Tibial artery (tissue), 4 donors: ENCODE measurements at regions not wholly inside any gene's neighbourhood (a gene's known extent, or its start where the extent isn't known, plus 50 kb on each side); places are given as distances from the start of the nearest gene placed in this dataset.

Experiments
- DNase-seq, 2 donors: peaks; one replicate each; pipeline ENCODE4 v3.0.0-alpha.2; 2019
- H3K27ac ChIP-seq, 2 donors: fragments of 200-600 bp; sonication (generic) in 1 of 2; 1 replicate in 1 of 2; 2 replicates in 1 of 2; pipeline ENCODE4 v1.5.1; 2018 to 2019; ENCODE audit warnings: mild to moderate bottlenecking in 1 of 2
- H3K27me3 ChIP-seq, 2 donors: fragments of 200-600 bp; sonication (generic) in 1 of 2; one replicate each; pipeline versions ENCODE4 v1.5.1 to v1.6.0; 2016 to 2019
- H3K36me3 ChIP-seq, 3 donors: fragments of 200-600 bp; sonication (generic) in 2 of 3; one replicate each; pipeline ENCODE4 v1.5.1; 2016 to 2019; ENCODE audit warnings: mild to moderate bottlenecking in 2 of 3
- H3K4me1 ChIP-seq, 4 donors: fragments of 200-600 bp; sonication (generic) in 2 of 4; 1 replicate in 3 of 4; 2 replicates in 1 of 4; pipeline ENCODE4 v1.5.1; 2016 to 2019
- H3K4me3 ChIP-seq, 2 donors: fragments of 200-600 bp; sonication (generic) in 1 of 2; 1 replicate in 1 of 2; 2 replicates in 1 of 2; pipeline ENCODE4 v1.5.1; 2018 to 2019; ENCODE audit warnings: mild to moderate bottlenecking in 2 of 2
- H3K9me3 ChIP-seq, 3 donors: fragments of 200-600 bp; sonication (generic) in 1 of 3; one replicate each; pipeline ENCODE4 v1.5.1; 2016 to 2019
- CTCF ChIP-seq, 2 experiments: fragments of 200-600 bp in 1 of 2; fragments of 450-650 bp in 1 of 2; IDR thresholded peaks; one replicate each; pipeline ENCODE4 v1.5.1; 2017 to 2019; ENCODE audit warnings: antibody characterized with exemption in 2 of 2, mild to moderate bottlenecking in 1 of 2, moderate library complexity in 1 of 2
- intact Hi-C: fragments of 100-400 bp; cut with DNase I; formaldehyde crosslinking; loops from one replicate; pipeline ENCODE4 v1.15.0; 2023; ENCODE audit warnings: low total_unique reads

DNA sequence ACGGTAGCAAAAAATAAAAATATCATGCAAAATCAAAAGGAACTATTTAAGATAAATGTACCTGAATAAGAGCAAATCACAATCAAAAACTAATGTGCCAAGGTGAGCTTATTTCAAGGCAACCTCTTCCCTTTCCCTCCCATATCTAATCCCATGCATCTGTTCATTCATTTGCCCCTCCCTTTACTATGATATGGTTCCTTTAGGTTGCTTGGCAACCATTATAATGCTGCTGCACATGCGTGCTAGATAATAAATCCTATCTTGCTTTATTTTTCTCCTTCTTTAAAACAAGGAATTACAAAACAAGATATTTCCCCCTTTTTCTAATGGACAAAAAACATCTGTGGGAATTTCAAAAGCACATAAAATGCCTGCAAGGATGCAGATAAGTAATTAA lies 318.2 kb upstream of the POU3F2 start:
- intact Hi-C loops = no loop called here
- H3K27me3 ChIP-seq = no peaks in the 10 kb centered on the region
- H3K4me1 ChIP-seq = no peaks in the 10 kb centered on the region
- no peak overlapping the region for H3K27ac ChIP-seq
- H3K9me3 ChIP-seq = no peaks in the 10 kb centered on the region
- DNase-seq = no peak
- no peaks in the 10 kb centered on the region for H3K36me3 ChIP-seq
- no peak for TF ChIP-seq CTCF (IDR thresholded peaks at IDR 0.05)
- H3K4me3 ChIP-seq = no peak overlapping the region

DNA sequence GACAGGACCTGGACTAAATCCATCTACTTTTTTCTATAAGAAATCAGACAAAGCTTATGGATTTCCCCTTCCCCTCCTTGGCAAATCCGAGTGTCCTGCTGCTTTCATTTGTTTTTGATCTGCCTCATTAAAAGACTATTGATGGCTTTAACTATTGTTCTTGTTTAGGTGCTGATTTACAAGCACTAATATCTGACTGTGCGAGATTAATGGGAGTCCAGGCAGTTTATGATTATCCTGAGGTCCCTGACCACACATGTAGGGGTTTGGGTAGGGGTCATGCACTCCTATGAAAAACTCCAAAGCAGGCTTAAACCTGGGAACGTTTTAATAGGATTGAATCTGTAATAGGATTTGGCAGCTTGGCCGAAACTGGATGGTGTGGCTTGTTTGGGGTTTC lies 317.5 kb upstream of the POU3F2 start:
- Histone ChIP-seq H3K4me1 (no peaks in the 10 kb centered on the region), H3K36me3 (no peaks in the 10 kb centered on the region), H3K9me3 (no peaks in the 10 kb centered on the region), H3K4me3 (no peak overlapping the region), H3K27ac (no peak overlapping the region), H3K27me3 (no peaks in the 10 kb centered on the region)
- no peak for DNase-seq
- intact Hi-C loops = no loop called here
- no peak for TF ChIP-seq CTCF (IDR thresholded peaks at IDR 0.05)

DNA sequence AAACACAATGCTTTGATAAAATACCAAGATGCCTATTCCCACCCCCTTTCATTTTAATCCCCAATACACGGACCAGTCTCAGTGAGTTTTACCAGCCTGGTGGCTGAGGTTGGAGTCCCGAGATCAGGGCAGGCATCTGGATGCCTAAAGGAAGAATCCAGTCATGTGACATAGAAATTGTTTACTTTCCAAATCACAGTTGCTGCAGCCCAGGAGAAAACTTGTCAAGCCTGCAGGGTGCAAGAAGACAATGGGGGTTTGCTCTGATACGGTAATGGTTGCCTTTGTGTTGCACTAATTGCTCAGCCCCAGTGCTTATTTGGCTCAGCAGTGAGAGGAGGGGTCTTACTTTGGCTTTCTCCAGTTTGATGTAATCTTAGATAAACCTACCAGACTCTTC lies 308.5 kb upstream of the POU3F2 start:
- no peak overlapping the region for H3K27ac ChIP-seq
- DNase-seq = no peak
- H3K4me3 ChIP-seq = no peak overlapping the region
- H3K9me3 ChIP-seq = no peaks in the 10 kb centered on the region
- no peaks in the 10 kb centered on the region for H3K36me3 ChIP-seq
- no peaks in the 10 kb centered on the region for H3K4me1 ChIP-seq
- no peak for TF ChIP-seq CTCF (IDR thresholded peaks at IDR 0.05)
- H3K27me3 ChIP-seq = no peaks in the 10 kb centered on the region
- intact Hi-C loops = no loop called here

DNA sequence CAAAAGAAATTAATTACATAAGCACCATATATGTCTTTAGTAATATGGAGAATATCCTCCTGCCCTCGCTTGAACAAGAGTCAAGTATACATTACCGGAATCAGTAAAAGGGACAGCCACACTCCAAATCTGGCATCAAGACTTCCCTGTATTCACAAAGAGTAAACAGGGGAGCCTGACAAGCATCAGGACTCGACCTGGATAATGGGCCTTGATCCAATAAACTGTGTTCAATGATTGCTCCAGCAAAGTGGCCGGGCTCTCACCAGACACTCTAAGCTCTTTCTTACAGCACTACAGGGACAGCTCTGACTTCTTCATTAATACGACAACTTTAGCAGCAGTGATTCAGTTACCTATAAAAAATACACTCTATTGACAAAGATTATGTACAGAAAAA lies 307.9 kb upstream of the POU3F2 start:
- Histone ChIP-seq H3K27me3 (no peaks in the 10 kb centered on the region), H3K27ac (no peak overlapping the region), H3K36me3 (no peaks in the 10 kb centered on the region), H3K4me3 (no peak overlapping the region), H3K9me3 (no peaks in the 10 kb centered on the region), H3K4me1 (no peaks in the 10 kb centered on the region)
- intact Hi-C loops = no loop called here
- TF ChIP-seq CTCF (IDR thresholded peaks at IDR 0.05) = no peak
- DNase-seq = no peak

DNA sequence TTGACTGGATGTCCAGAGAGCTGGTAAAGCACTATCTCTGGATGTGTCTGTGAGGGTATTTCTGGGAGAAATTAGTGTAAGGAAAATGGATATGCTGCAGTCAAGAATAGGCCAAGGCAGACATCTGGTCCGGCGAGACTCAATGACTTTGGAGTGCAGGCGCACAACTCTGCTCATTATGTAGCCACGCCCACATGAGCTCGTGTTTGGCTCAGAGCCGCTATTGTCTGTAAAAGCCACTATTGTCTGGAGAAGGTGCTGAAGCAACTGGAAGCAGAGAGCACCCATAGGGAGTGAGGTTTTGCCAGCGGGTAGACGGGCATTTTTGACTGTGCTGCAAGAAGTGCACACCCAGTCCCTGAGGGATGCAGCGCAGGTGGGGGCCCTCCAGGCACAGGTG lies 305.0 kb upstream of the POU3F2 start:
- intact Hi-C loops = no loop called here
- no peak overlapping the region for H3K27ac ChIP-seq
- no peaks in the 10 kb centered on the region for H3K36me3 ChIP-seq
- H3K9me3 ChIP-seq = no peaks in the 10 kb centered on the region
- TF ChIP-seq CTCF (IDR thresholded peaks at IDR 0.05) = no peak
- no peak overlapping the region for H3K4me3 ChIP-seq
- H3K27me3 ChIP-seq = no peaks in the 10 kb centered on the region
- DNase-seq = no peak
- no peaks in the 10 kb centered on the region for H3K4me1 ChIP-seq

DNA sequence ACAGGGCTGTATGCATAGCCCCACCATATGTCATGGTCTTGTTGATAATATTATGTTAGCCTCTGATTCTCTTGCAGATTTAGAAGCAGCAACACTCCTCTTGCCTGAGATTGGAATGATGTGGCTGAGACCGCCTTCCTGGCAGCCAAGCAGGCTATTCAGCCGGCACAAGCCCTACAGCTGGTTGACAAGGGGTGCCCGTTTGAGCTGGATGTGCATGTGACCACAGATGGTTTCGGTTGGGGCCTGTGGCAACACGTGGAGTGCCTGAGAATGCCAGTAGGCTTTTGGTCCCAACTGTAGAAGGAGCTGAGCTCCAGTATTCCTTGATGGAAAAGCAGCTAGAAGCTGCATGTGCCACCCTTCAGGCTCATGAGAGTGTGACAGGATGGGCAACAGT lies 303.6 kb upstream of the POU3F2 start:
- Histone ChIP-seq H3K4me3 (no peak overlapping the region), H3K36me3 (no peaks in the 10 kb centered on the region), H3K9me3 (no peaks in the 10 kb centered on the region), H3K27me3 (no peaks in the 10 kb centered on the region), H3K4me1 (no peaks in the 10 kb centered on the region), H3K27ac (no peak overlapping the region)
- DNase-seq = no peak
- no peak for TF ChIP-seq CTCF (IDR thresholded peaks at IDR 0.05)
- intact Hi-C loops = no loop called here
